ENCODE measurements at regions not wholly inside any gene's neighbourhood (a gene's known extent, or its start where the extent isn't known, plus 50 kb on each side); places are given as distances from the start of the nearest gene placed in this dataset.
"Not testable (repeated sequence)": the region's sequence is repeated elsewhere in the genome, so short reads cannot be mapped to it uniquely, and the experiment has no call there.

GRCh38 chr1:195648875-195649274, 959.4 kb downstream of the KCNT2 start:
- TF ChIP-seq RARB (CRISPR knock-in tag; IDR thresholded peaks at IDR 0.05); ZFP3 (CRISPR knock-in tag; IDR thresholded peaks at IDR 0.05); TSHZ2 (CRISPR knock-in tag; IDR thresholded peaks at IDR 0.05); CREB5 (CRISPR knock-in tag; IDR thresholded peaks at IDR 0.05; ENCODE audit: low read depth); CSRNP3 (CRISPR knock-in tag; IDR thresholded peaks at IDR 0.05); ARNTL (CRISPR knock-in tag; IDR thresholded peaks at IDR 0.05; ENCODE audit: borderline replicate concordance, low read depth); PATZ1 (CRISPR knock-in tag; IDR thresholded peaks at IDR 0.05; ENCODE audit: borderline replicate concordance); ZNF70 (CRISPR knock-in tag; IDR thresholded peaks at IDR 0.05); PPARA (CRISPR knock-in tag; IDR thresholded peaks at IDR 0.05; ENCODE audit: borderline replicate concordance); OSR1 (CRISPR knock-in tag; IDR thresholded peaks at IDR 0.05): not testable (repeated sequence)
